Ishikawa (cell line): ENCODE measurements at regions not wholly inside any gene's neighbourhood (a gene's known extent, or its start where the extent isn't known, plus 50 kb on each side); places are given as distances from the start of the nearest gene placed in this dataset.

Experiments used
- CEBPB ChIP-seq: IDR thresholded peaks from 2 replicates; pipeline ENCODE4 v1.6.1; 2012
- EGR1 ChIP-seq: IDR thresholded peaks from 2 replicates; pipeline ENCODE4 v1.6.1; 2012
- TAF1 ChIP-seq: IDR thresholded peaks from 2 replicates; pipeline ENCODE4 v1.6.1; 2012; ENCODE audit warnings: low read depth, mild to moderate bottlenecking
- TEAD4 ChIP-seq: IDR thresholded peaks from 2 replicates; pipeline ENCODE4 v1.6.1; 2012

- TF ChIP-seq EGR1 (no peak), CEBPB (no peak), TEAD4 (no peak), TAF1 (no peak)
Measured at GRCh38 chr1:221162939-221163338, 283.7 kb downstream of the HLX start.
